Mesendoderm (in vitro differentiated cells): ENCODE measurements at regions not wholly inside any gene's neighbourhood (a gene's known extent, or its start where the extent isn't known, plus 50 kb on each side); places are given as distances from the start of the nearest gene placed in this dataset.

Experiments used
- DNase-seq: peaks from one replicate; pipeline ENCODE4 v3.0.0; 2013
- H2AK5ac ChIP-seq: 2 replicates; pipeline ENCODE4 v1.6.1; 2013; ENCODE audit warnings: low read length, inconsistent platforms
- H2BK120ac ChIP-seq: 2 replicates; pipeline ENCODE4 v1.6.1; 2013; ENCODE audit warnings: low read depth, mild to moderate bottlenecking, low read length, moderate library complexity, mixed read lengths
- H2BK15ac ChIP-seq: replicated peaks from 2 replicates; pipeline ENCODE4 v1.6.1; 2013; ENCODE audit warnings: low read depth, mild to moderate bottlenecking, moderate library complexity
- H2BK5ac ChIP-seq: 2 replicates; pipeline ENCODE4 v1.6.1; 2013; ENCODE audit warnings: low read length, inconsistent platforms
- H3K18ac ChIP-seq: 2 replicates; pipeline ENCODE4 v1.6.1; 2013; ENCODE audit warnings: mild to moderate bottlenecking, low read length, mixed read lengths
- H3K23ac ChIP-seq: one replicate; pipeline ENCODE4 v1.6.1; 2013; ENCODE audit warnings: low read length
- H3K27ac ChIP-seq: 2 replicates; pipeline ENCODE4 v1.5.1; 2013; ENCODE audit warnings: low read depth, mild to moderate bottlenecking, inconsistent platforms, low read length, moderate library complexity
- H3K27me3 ChIP-seq: 2 replicates; pipeline ENCODE4 v1.6.1; 2013; ENCODE audit warnings: low read length, control low read depth, mild to moderate bottlenecking, inconsistent platforms; ENCODE audit not compliant: insufficient read depth, poor library complexity
- H3K36me3 ChIP-seq: 2 replicates; pipeline ENCODE4 v1.6.1; 2013; ENCODE audit warnings: low read length, inconsistent platforms; ENCODE audit not compliant: control insufficient read depth, insufficient read depth
- H3K4ac ChIP-seq: one replicate; pipeline ENCODE4 v1.6.1; 2013; ENCODE audit warnings: low read depth, mild to moderate bottlenecking, low read length, moderate library complexity
- H3K4me1 ChIP-seq: 2 replicates; pipeline ENCODE4 v1.6.1; 2013; ENCODE audit warnings: low read depth, low read length, inconsistent platforms; ENCODE audit not compliant: control insufficient read depth
- H3K4me2 ChIP-seq: 2 replicates; pipeline ENCODE4 v1.6.1; 2013; ENCODE audit warnings: low read length
- H3K4me3 ChIP-seq: 2 replicates; pipeline ENCODE4 v1.5.1; 2013; ENCODE audit warnings: mild to moderate bottlenecking, low read length
- H3K56ac ChIP-seq: one replicate; pipeline ENCODE4 v1.6.1; 2013; ENCODE audit warnings: low read length
- H3K79me1 ChIP-seq: 2 replicates; pipeline ENCODE4 v1.6.1; 2013; ENCODE audit warnings: low read length, inconsistent platforms
- H3K79me2 ChIP-seq: 2 replicates; pipeline ENCODE4 v1.6.1; 2013; ENCODE audit warnings: mild to moderate bottlenecking, low read length; ENCODE audit not compliant: control insufficient read depth, insufficient read depth
- H3K9ac ChIP-seq: 2 replicates; pipeline ENCODE4 v1.6.1; 2013; ENCODE audit warnings: low read length, inconsistent platforms
- H4K5ac ChIP-seq: one replicate; pipeline ENCODE4 v1.6.1; 2013; ENCODE audit warnings: low read length
- H4K8ac ChIP-seq: one replicate; pipeline ENCODE4 v1.6.1; 2013; ENCODE audit warnings: low read depth, mild to moderate bottlenecking, control low read depth, low read length, moderate library complexity
- WGBS: extraction: QIAGEN DNeasy Blood & Tissue Kit; methylation state at CpG from one replicate; pipeline ENCODE4 v1.1.7; 2013; ENCODE audit warnings: low lambda C conversion rate, missing lambda C conversion rate; ENCODE audit not compliant: insufficient coverage; ENCODE audit errors: extremely low coverage; 5-methylcytosine and 5-hydroxymethylcytosine counted together

GRCh38 chr1:47696737-47697441, 259.0 kb downstream of the FOXD2 start:
- no peak overlapping the region for H2BK120ac ChIP-seq
- H3K4me1 ChIP-seq: peaks cover 10% of the 10 kb centered on the region
- no peak for DNase-seq
- no peak overlapping the region for H3K4ac ChIP-seq
- no peaks in the 10 kb centered on the region for H3K27me3 ChIP-seq
- H4K5ac ChIP-seq: no peak overlapping the region
- no peak overlapping the region for H3K4me3 ChIP-seq
- peak overlapping the region; percentile 35 for H2BK5ac ChIP-seq
- no peak overlapping the region for H2AK5ac ChIP-seq
- no peak overlapping the region for H3K18ac ChIP-seq
- no peak overlapping the region for H2BK15ac ChIP-seq
- no peak overlapping the region for H4K8ac ChIP-seq
- no peaks in the 10 kb centered on the region for H3K36me3 ChIP-seq
- no peak overlapping the region for H3K27ac ChIP-seq
- H3K9ac ChIP-seq: no peak overlapping the region
- no peaks in the 10 kb centered on the region for H3K79me1 ChIP-seq
- H3K4me2 ChIP-seq: no peak overlapping the region
- no CpG with 5 or more reads among the region's 6 CpGs for WGBS
- no peak overlapping the region for H3K23ac ChIP-seq
- no peak overlapping the region for H3K56ac ChIP-seq
- no peaks in the 10 kb centered on the region for H3K79me2 ChIP-seq

DNA sequence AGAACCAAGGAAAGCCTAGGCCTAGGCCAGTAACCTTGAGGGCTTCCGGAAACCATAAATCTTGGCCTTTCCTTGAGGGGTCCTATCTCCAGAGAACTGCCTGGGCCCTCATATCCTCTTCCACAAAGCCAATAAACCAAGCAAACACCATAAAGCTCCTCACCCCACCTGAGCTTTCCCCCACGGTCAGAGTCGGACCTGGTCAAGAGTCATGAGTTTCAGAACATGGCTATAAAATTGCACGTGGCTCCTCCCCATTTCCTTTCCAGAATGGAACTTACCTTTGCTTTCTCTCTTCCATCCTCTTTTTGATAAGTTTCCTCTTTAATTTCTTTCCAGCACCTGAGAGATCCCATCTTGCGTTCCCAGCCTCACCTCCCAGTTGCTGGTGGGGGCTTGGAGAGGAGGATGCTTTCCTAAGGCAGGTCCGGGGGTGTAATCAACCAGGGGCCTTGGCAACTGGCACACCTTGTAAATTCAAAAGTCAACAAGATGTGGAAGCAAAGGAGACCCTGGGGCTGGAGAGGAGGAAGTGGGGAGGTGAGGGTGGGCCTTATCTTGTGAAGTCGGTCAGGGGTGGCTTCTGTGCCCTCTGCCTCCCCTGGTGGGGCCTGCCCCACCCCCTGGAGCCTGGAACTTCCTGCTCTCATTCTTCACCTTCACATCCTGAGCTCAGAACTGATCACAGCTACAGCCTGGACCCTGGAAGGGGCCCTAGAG, 259.9 kb downstream of the FOXD2 start:
- no CpG with 5 or more reads among the region's 7 CpGs for WGBS
- Histone ChIP-seq H3K27me3 (no peaks in the 10 kb centered on the region), H3K79me1 (no peaks in the 10 kb centered on the region), H2BK5ac (no peak overlapping the region), H3K36me3 (no peaks in the 10 kb centered on the region), H2AK5ac (no peak overlapping the region), H3K4ac (no peak overlapping the region), H2BK120ac (no peak overlapping the region), H4K5ac (no peak overlapping the region), H3K56ac (no peak overlapping the region), H3K79me2 (no peaks in the 10 kb centered on the region), H3K4me3 (no peak overlapping the region), H2BK15ac (no peak overlapping the region), H3K4me1 (peaks cover 10% of the 10 kb centered on the region), H3K18ac (no peak overlapping the region), H3K4me2 (no peak overlapping the region), H3K27ac (no peak overlapping the region), H4K8ac (no peak overlapping the region), H3K9ac (no peak overlapping the region), H3K23ac (no peak overlapping the region)
- DNase-seq: no peak

GRCh38 chr1:47699492-47700235, 261.8 kb downstream of the FOXD2 start:
- H2AK5ac ChIP-seq: no peak overlapping the region
- no peak overlapping the region for H3K23ac ChIP-seq
- H3K18ac ChIP-seq: no peak overlapping the region
- H3K79me2 ChIP-seq: no peaks in the 10 kb centered on the region
- H2BK15ac ChIP-seq: no peak overlapping the region
- no CpG with 5 or more reads among the region's 5 CpGs for whole genome bisulfite sequencing
- H4K5ac ChIP-seq: no peak overlapping the region
- no peak overlapping the region for H3K56ac ChIP-seq
- no peaks in the 10 kb centered on the region for H3K27me3 ChIP-seq
- no peaks in the 10 kb centered on the region for H3K36me3 ChIP-seq
- H3K27ac ChIP-seq: no peak overlapping the region
- no peaks in the 10 kb centered on the region for H3K79me1 ChIP-seq
- H3K4ac ChIP-seq: no peak overlapping the region
- H3K9ac ChIP-seq: no peak overlapping the region
- H4K8ac ChIP-seq: no peak overlapping the region
- no peak for DNase-seq
- H3K4me1 ChIP-seq: peaks cover 10% of the 10 kb centered on the region
- H2BK120ac ChIP-seq: no peak overlapping the region
- H3K4me3 ChIP-seq: no peak overlapping the region
- H3K4me2 ChIP-seq: no peak overlapping the region
- H2BK5ac ChIP-seq: no peak overlapping the region

DNA sequence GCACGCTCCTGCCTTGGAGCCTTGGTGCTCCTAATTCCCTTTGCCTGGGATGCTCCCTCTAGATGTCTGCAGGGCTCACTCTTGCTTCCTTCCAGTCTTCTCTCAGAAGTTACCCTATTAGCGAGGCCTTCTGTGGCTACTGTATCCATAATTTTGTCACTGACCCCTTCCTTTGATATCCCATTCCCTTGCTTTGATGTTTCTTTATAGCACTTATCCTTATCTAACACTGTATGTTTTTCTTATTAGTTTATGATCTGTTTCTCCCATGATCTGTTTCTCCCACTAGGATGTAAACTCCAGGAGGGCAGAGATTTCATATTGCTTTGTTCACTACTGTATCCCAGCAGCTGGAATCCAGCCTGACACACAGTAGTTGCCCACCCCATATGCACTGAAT, 263.4 kb downstream of the FOXD2 start:
- Histone ChIP-seq H4K5ac (no peak overlapping the region), H2BK15ac (no peak overlapping the region), H3K36me3 (no peaks in the 10 kb centered on the region), H4K8ac (no peak overlapping the region), H3K4me2 (no peak overlapping the region), H3K27me3 (no peaks in the 10 kb centered on the region), H3K79me1 (no peaks in the 10 kb centered on the region), H3K27ac (no peak overlapping the region), H3K9ac (no peak overlapping the region), H2BK120ac (no peak overlapping the region), H3K56ac (no peak overlapping the region), H3K79me2 (no peaks in the 10 kb centered on the region), H3K4me1 (peaks cover 10% of the 10 kb centered on the region), H3K4ac (no peak overlapping the region), H3K4me3 (no peak overlapping the region), H3K23ac (no peak overlapping the region), H2BK5ac (no peak overlapping the region), H2AK5ac (no peak overlapping the region), H3K18ac (no peak overlapping the region)
- no CpG with 5 or more reads among the region's 2 CpGs for WGBS
- no peak for DNase-seq

DNA sequence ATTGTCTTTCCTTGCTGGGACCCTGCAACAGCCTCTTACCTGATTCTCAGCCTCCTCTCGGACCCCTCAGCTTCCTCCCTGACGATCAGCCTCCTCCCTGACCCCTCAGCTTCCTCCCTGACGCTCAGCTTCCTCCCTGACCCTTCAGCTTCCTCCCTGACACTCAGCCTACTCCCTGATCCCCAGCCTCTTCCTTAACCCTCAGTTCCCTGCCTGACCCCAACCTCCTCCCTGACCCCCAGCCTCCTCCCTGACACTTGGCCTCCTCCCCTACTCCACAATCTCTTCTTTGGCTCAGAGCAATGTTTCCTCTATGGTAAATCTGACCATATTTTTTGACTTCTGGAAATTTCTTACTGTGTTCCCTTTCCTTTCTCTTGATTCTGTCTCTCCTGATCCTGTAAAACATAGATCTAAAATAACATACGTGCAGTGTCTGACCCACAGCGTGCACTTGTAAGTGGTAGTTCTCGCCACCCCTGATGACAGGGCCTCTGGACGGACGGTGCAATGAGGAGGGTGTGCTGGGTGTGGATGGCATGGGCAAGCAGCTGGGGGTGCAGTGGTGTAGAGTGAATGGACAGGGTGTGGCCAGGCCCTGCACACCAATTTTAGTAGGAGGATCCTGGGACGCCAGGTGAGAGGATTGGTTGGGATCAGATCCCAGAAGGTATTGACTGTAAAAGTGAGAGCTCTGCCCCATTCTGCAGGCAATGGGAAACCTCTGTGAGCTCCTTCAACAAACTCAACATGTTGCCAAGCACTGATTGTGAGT, 264.1 kb downstream of the FOXD2 start:
- Histone ChIP-seq H3K27me3 (peaks cover 1% of the 10 kb centered on the region), H3K36me3 (no peaks in the 10 kb centered on the region), H3K4me2 (no peak overlapping the region), H3K9ac (no peak overlapping the region), H3K23ac (no peak overlapping the region), H2AK5ac (no peak overlapping the region), H2BK5ac (no peak overlapping the region), H3K56ac (no peak overlapping the region), H2BK15ac (no peak overlapping the region), H3K4me1 (peaks cover 8% of the 10 kb centered on the region), H3K27ac (no peak overlapping the region), H4K8ac (no peak overlapping the region), H3K79me1 (no peaks in the 10 kb centered on the region), H3K18ac (no peak overlapping the region), H2BK120ac (no peak overlapping the region), H3K79me2 (no peaks in the 10 kb centered on the region), H3K4ac (no peak overlapping the region), H4K5ac (no peak overlapping the region), H3K4me3 (no peak overlapping the region)
- no CpG with 5 or more reads among the region's 9 CpGs for WGBS
- DNase-seq: no peak
